Dendritic cell treated with granulocyte-macrophage colony-stimulating factor and Interleukin-4, amounts not matched to agents 40 ng/mL and 50 ng/mL, for 4 days (primary cell): ENCODE measurements at regions not wholly inside any gene's neighbourhood (a gene's known extent, or its start where the extent isn't known, plus 50 kb on each side); places are given as distances from the start of the nearest gene placed in this dataset.
"Not testable (repeated sequence)": the region's sequence is repeated elsewhere in the genome, so short reads cannot be mapped to it uniquely, and the experiment has no call there.

Experiments
- H3K27ac Mint-ChIP-seq: one replicate; pipeline ENCODE4 v1.8.0; 2022; ENCODE audit warnings: mild to moderate bottlenecking, mixed read lengths
- H3K27me3 Mint-ChIP-seq: one replicate; pipeline ENCODE4 v1.8.0; 2022; ENCODE audit warnings: mild to moderate bottlenecking, mixed read lengths
- H3K36me3 Mint-ChIP-seq: one replicate; pipeline ENCODE4 v1.8.0; 2022; ENCODE audit warnings: low read depth, mixed read lengths
- H3K4me1 Mint-ChIP-seq: one replicate; pipeline ENCODE4 v1.8.0; 2022; ENCODE audit warnings: low read depth, mixed read lengths
- H3K4me3 Mint-ChIP-seq: one replicate; pipeline ENCODE4 v1.8.0; 2022; ENCODE audit warnings: mild to moderate bottlenecking, moderate library complexity, mixed read lengths
- H3K9me3 Mint-ChIP-seq: one replicate; pipeline ENCODE4 v1.8.0; 2022; ENCODE audit warnings: mixed read lengths
- intact Hi-C: fragments of 100-400 bp; cut with micrococcal nuclease; formaldehyde crosslinking; loops from one replicate; pipeline ENCODE4 v1.15.0; 2022

DNA sequence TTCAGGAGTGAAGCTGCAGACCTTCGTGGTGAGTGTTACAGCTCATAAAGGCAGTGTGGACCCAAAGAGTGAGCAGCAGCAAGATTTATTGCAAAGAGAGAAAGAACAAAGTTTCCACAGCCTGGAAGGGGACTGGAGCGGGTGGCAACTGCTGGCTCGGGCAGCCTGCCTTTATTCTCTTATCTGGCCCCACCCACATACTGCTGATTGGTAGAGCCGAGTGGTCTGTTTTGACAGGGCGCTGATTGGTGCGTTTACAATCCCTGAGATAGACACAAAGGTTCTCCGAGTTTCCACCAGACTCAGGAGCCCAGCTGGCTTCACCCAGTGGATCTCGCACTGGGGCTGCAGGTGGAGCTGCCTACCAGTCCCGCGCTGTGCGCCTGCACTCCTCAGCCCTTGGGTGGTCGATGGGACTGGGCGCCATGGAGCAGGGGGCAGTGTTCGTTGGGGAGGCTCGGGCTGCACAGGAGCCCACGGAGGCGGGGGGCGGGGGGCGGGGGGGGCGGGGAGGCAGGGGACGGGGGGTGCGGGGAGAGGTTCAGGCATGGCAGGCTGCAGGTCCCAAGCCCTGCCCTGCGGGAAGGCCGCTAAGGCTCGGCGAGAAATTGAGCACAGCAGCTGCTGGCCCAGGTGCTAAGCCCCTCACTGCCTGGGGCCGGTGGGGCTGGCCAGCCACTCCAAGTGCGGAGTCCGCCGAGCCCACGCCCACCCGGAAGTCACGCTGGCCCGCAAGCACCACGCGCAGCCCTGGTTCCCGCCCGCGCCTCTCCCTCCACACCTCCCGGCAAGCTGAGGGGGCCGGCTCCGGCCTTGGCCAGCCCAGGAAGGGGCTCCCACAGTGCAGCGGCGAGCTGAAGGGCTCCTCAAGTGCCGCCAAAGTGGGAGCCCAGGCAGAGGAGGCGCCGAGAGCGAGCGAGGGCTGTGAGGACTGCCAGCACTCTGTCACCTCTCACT lies 59.9 kb upstream of the EN2 start:
- H3K36me3 Mint-ChIP-seq, H3K27ac Mint-ChIP-seq, intact Hi-C loops, H3K9me3 Mint-ChIP-seq, H3K4me3 Mint-ChIP-seq, H3K4me1 Mint-ChIP-seq: not testable (repeated sequence)
- peaks cover 28% of the 10 kb centered on the region for H3K27me3 Mint-ChIP-seq

DNA sequence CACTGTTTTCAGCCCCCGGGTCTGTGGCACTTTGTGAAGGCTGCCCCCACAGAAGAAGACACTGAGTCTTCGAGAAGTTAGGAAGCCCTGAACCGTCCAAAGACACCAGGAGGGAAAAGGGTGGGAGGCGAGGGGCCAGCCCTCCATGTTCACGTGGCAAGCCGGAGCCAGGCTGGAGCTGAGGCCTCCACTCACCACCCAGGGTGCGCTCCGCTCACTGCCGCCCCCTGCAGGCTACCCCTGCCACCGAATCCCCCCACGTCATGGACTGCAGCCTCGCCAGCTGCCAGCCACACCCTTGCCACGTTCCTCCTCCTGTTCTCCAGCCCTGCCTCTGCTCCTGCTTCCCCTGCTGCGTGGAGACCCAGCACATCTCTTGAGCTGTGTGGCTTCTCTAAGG lies 59.0 kb upstream of the EN2 start:
- intact Hi-C loops = no loop called here
- H3K36me3 Mint-ChIP-seq = no peaks in the 10 kb centered on the region
- H3K4me1 Mint-ChIP-seq = no peaks in the 10 kb centered on the region
- H3K4me3 Mint-ChIP-seq = no peak overlapping the region
- H3K27ac Mint-ChIP-seq = no peak overlapping the region
- no peaks in the 10 kb centered on the region for H3K9me3 Mint-ChIP-seq
- peaks cover 30% of the 10 kb centered on the region for H3K27me3 Mint-ChIP-seq

DNA sequence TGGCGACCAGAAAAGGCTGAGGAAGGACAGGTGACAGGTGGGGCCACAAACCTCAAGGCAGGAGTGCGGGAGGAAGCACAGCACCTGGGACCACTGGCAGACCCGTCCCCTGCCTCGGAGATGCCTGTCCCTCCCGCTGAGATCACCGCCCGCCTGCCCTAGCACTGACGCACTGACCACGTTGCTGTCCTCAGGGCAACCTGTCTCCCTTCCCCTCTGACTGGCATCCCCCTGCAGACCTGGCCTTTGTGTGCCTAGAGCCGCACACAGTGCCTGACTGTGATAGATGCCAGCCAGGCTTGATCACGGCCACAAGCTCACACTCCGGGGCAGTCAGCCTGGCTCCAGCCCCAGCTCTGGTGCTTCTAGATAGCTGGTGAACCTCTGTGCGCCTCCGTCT lies 58.4 kb upstream of the EN2 start:
- Mint-ChIP-seq H3K27me3 (peaks cover 33% of the 10 kb centered on the region), H3K4me3 (no peak overlapping the region), H3K27ac (no peak overlapping the region), H3K9me3 (no peaks in the 10 kb centered on the region), H3K4me1 (no peaks in the 10 kb centered on the region), H3K36me3 (no peaks in the 10 kb centered on the region)
- intact Hi-C loops = no loop called here

DNA sequence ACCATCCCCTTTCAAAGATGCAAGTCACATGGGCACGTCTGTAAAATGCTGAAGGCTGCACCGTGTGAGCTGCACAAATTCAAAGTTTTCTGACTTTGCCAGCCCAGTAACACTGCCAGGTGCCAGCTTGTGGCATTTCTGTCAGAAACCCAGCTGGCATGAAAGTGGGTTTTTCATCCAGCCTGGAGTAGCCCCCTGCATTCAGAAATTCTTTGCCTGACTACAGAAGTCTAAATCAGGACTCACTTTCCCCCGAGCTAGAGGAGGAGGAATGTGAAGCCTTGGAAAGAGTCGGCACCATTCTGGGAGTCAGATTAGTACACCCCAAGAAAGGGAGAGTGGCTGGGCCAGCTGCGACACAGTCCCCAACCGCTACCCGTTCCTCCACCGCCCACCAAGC lies 56.7 kb upstream of the EN2 start:
- Mint-ChIP-seq H3K27ac (no peak overlapping the region), H3K27me3 (peaks cover 42% of the 10 kb centered on the region), H3K4me1 (no peaks in the 10 kb centered on the region), H3K4me3 (no peak overlapping the region), H3K36me3 (no peaks in the 10 kb centered on the region), H3K9me3 (no peaks in the 10 kb centered on the region)
- intact Hi-C loops = no loop called here

DNA sequence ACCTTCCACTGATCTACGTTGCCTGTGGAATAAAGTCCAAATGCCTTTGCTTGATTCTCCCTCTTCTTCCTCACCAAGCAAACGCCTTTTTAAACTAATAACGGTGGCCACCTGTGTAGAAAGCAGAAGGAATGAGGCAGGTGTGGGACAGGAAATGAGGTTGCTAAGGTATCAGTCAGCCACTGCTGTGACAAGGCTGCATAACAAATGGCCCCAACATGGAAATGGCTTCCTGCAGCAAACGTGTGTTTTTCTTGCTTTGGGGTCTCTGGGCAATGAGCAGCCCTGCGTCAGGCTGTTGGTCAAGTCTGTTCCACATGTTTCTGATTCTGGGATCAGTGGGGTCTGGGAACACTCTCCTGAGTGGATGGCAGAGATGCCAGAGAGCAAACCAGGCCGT lies 56.0 kb upstream of the EN2 start:
- intact Hi-C loops = no loop called here
- no peaks in the 10 kb centered on the region for H3K36me3 Mint-ChIP-seq
- H3K4me3 Mint-ChIP-seq = no peak overlapping the region
- peaks cover 46% of the 10 kb centered on the region for H3K27me3 Mint-ChIP-seq
- no peaks in the 10 kb centered on the region for H3K4me1 Mint-ChIP-seq
- no peak overlapping the region for H3K27ac Mint-ChIP-seq
- H3K9me3 Mint-ChIP-seq = no peaks in the 10 kb centered on the region

DNA sequence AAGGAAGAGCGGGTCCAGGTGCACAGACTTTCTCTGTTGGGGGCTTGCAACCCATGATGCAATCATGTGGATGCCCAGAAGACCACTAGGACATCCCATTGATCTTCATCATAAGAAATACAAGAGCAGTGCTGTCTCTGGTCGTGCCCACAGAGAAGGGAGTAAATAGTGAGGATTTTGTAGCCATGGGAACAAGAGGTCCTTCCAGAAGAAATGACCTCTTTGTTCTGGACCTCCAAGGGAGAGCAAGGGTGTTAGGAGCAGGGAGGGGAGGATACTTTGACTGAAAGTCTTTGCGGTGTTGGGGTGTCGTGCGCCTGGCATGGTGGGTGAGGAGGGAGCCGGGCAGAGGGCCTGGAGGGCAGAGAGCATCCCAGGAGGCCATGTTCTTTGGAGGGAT lies 55.0 kb upstream of the EN2 start:
- H3K4me3 Mint-ChIP-seq = no peak overlapping the region

DNA sequence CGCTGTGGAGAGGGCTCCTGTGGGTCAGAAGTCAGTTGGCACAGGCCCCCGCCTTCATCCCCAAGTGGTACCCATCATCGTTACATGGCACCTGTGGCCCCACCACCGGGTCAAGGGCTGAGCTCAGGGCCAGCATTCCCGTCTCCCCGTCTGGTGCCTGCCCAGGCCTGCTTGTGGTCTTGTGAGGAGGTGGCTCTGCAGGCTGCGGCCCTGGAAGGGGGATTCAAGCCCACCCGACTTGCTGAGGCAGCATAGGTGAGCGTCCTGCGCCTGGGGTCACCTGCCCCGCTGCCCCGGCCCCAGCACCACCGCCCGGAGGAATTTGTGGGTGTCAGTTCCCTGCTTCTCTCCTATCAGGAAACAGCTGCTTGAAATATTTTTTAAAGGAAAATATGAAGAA lies 53.0 kb upstream of the EN2 start:
- no peaks in the 10 kb centered on the region for H3K36me3 Mint-ChIP-seq
- H3K4me1 Mint-ChIP-seq = no peaks in the 10 kb centered on the region
- peaks cover 58% of the 10 kb centered on the region for H3K27me3 Mint-ChIP-seq
- H3K27ac Mint-ChIP-seq = no peak overlapping the region
- no peaks in the 10 kb centered on the region for H3K9me3 Mint-ChIP-seq
- intact Hi-C loops = no loop called here
- no peak overlapping the region for H3K4me3 Mint-ChIP-seq

More for the DNA sequence above, 55.0 kb upstream of the EN2 start:
- peaks cover 46% of the 10 kb centered on the region for H3K27me3 Mint-ChIP-seq
- no peaks in the 10 kb centered on the region for H3K9me3 Mint-ChIP-seq
- no peaks in the 10 kb centered on the region for H3K4me1 Mint-ChIP-seq
- no peaks in the 10 kb centered on the region for H3K36me3 Mint-ChIP-seq
- H3K27ac Mint-ChIP-seq = no peak overlapping the region
- intact Hi-C loops = no loop called here

DNA sequence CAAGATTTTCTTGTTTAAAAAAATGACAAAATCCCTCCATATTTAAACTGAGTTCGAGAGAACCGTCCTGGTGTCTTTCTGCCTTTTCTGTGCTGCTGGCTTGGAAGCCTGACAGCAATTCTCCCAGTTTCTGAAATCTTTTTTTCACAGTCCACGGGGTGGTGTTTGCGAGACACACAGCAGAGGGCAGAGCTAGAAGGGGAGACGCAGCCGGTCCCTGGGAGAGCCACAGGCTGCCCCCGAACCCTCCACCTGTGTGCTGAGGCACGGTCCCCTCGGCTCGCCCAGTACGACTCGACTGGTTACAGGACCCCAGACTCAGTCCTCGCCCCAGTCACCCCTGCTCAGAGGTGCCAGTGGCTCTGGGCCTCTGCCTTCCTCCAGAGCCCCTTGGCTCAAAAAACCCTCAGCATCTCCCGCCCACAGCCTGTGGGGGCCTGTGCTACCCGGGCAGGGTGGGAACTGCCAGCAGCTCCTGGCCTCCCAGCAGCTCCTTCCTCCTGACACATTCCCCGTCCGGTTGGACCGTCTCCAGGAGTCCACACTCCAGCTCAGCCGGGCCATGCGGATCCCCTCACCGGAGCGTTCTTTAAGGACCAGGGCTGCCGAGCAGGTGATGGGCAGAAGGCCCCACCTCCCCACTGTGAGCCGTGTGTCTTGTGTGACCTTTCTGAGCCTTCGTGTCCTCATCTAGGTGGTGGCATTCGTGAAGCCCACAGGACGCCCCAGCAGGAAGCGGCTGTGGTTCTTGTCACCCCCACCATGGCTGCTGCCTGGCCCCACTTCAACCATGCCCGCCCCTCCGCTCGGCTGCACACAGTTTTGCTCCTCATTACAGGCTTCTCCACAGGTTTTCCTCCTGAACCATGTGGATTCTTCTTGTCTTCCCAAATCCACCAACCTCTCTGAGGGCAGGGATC lies 52.3 kb upstream of the EN2 start:
- Mint-ChIP-seq H3K4me3 (no peak overlapping the region), H3K27ac (no peak overlapping the region), H3K4me1 (no peaks in the 10 kb centered on the region), H3K9me3 (no peaks in the 10 kb centered on the region), H3K27me3 (peaks cover 60% of the 10 kb centered on the region), H3K36me3 (no peaks in the 10 kb centered on the region)
- intact Hi-C loops = no loop called here

DNA sequence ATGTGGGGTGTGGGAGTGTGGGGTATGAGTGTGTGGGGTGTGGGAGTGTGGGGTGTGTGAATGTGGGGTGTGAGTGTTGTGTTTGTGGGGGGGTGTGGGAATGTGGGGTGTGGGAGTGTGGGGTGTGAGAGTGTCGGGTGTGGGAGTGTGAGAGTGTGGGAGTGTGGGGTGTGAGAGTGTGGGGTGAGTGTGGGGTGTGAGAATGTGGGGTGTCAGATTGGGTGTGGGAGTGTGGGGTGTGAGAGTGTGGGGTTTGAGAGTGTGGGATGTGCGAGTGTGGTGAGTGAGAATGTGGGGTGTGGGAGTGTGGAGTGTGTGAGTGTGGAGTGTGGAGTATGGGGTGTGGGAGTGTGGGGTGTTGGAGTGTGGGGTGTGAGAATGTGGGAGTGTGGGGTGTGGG lies 50.1 kb upstream of the EN2 start:
- Mint-ChIP-seq H3K36me3 (no peaks in the 10 kb centered on the region), H3K27me3 (peaks cover 62% of the 10 kb centered on the region), H3K27ac (no peak overlapping the region), H3K4me3 (no peak overlapping the region), H3K9me3 (no peaks in the 10 kb centered on the region), H3K4me1 (peaks cover 3% of the 10 kb centered on the region)
- intact Hi-C loops = no loop called here
